Gastroesophageal sphincter (tissue), 4 donors: ENCODE measurements at regions not wholly inside any gene's neighbourhood (a gene's known extent, or its start where the extent isn't known, plus 50 kb on each side); places are given as distances from the start of the nearest gene placed in this dataset.
"Not testable (repeated sequence)": the region's sequence is repeated elsewhere in the genome, so short reads cannot be mapped to it uniquely, and the experiment has no call there.

ENCODE experiments used
- ATAC-seq: fragments of 150-250 bp; one replicate; pipeline ENCODE4 v1.9.1; 2016; ENCODE audit warnings: mild to moderate bottlenecking, moderate library complexity
- H3K27ac ChIP-seq, 4 donors: fragments of 200-600 bp; sonication (generic) in 3 of 4; 1 replicate in 3 of 4; 2 replicates in 1 of 4; pipeline ENCODE4 v1.5.1; 2016 to 2019
- H3K27me3 ChIP-seq: fragments of 200-600 bp; sonication (generic); one replicate; pipeline ENCODE4 v1.5.1; 2019
- H3K36me3 ChIP-seq, 2 donors: fragments of 200-600 bp; sonication (generic); one replicate each; pipeline ENCODE4 v1.5.1; 2019; ENCODE audit warnings: control low read depth in 1 of 2
- H3K4me1 ChIP-seq, 3 donors: fragments of 200-600 bp; sonication (generic); 1 replicate in 2 of 3; 2 replicates in 1 of 3; pipeline ENCODE4 v1.5.1; 2016 to 2019; ENCODE audit warnings: control low read depth in 2 of 3
- H3K4me3 ChIP-seq, 2 donors: fragments of 200-600 bp; sonication (generic); one replicate each; pipeline ENCODE4 v1.5.1; 2019; ENCODE audit warnings: mild to moderate bottlenecking in 1 of 2, moderate library complexity in 1 of 2
- H3K9me3 ChIP-seq, 3 donors: fragments of 200-600 bp; sonication (generic); one replicate each; pipeline ENCODE4 v1.5.1; 2017 to 2019; ENCODE audit warnings: control low read depth in 2 of 3
- CTCF ChIP-seq, 4 experiments: fragments of 200-600 bp in 2 of 4; fragments of 450-650 bp in 2 of 4; sonication (generic) in 1 of 4; IDR thresholded peaks; one replicate each; pipeline ENCODE4 v1.5.1; 2017 to 2019; ENCODE audit warnings: antibody characterized with exemption in 4 of 4, mild to moderate bottlenecking in 2 of 4, moderate library complexity in 2 of 4
- EP300 ChIP-seq: sonication (generic); formaldehyde crosslinking; IDR thresholded peaks from one replicate; pipeline ENCODE4 v1.6.1; 2017; ENCODE audit warnings: antibody characterized with exemption, mild to moderate bottlenecking
- POLR2A ChIP-seq, 2 donors: fragments of 450-650 bp; IDR thresholded peaks; one replicate each; pipeline ENCODE4 v1.6.1; 2017; ENCODE audit warnings: antibody characterized with exemption in 2 of 2, mild to moderate bottlenecking in 2 of 2, moderate library complexity in 1 of 2
- POLR2AphosphoS5 ChIP-seq: sonication (generic); formaldehyde crosslinking; IDR thresholded peaks from one replicate; pipeline ENCODE4 v1.6.1; 2017; ENCODE audit warnings: antibody characterized with exemption
- WGBS, 2 donors: methylation state at CpG; one replicate each; pipeline ENCODE4 v1.1.5; 2018; ENCODE audit warnings: low coverage in 1 of 2; 5-methylcytosine and 5-hydroxymethylcytosine counted together

DNA sequence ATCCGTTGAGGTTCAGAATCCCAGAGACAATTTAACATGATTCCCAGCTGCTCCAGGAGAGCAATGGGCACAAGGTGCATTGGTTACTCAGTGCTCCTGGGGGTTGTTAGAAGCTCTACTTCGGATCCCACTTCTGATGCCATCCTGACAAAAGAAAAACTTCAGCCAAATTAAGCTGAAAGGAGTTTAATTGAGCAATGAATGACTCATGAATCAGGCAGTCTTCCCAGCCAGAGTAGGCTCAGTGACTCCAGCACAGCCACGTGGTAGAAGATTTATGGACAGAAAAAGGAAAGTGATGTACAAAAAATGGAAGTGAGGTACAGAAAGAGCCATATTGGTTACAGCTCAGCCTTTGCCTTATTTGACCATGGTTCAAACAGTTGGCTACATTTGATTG is 95.7 kb downstream of the PWWP3B start:
- Histone ChIP-seq H3K36me3 (no peaks in the 10 kb centered on the region), H3K27ac (no peak overlapping the region), H3K4me1 (no peaks in the 10 kb centered on the region), H3K9me3 (no peaks in the 10 kb centered on the region), H3K4me3 (no peak overlapping the region), H3K27me3 (no peaks in the 10 kb centered on the region)
- ATAC-seq, result no peak
- TF ChIP-seq POLR2AphosphoS5, result no peak
- TF ChIP-seq CTCF (IDR thresholded peaks at IDR 0.05), result no peak
- TF ChIP-seq POLR2A (IDR thresholded peaks at IDR 0.05), result no peak
- TF ChIP-seq EP300, result no peak
- 43% methylated on average over 1 of the region's 3 CpGs; no CpG with 5 or more reads in 1 of the 2 donors for WGBS, 2 donors

- H3K9me3 ChIP-seq, H3K27me3 ChIP-seq, H3K27ac ChIP-seq, H3K36me3 ChIP-seq, ATAC-seq, H3K4me1 ChIP-seq, H3K4me3 ChIP-seq: not testable (repeated sequence)
- no CpG with 5 or more reads among the region's 9 CpGs for WGBS, 2 donors
Observed at GRCh38 chrX:106273947-106274587, 106.0 kb downstream of the PWWP3B start.

DNA sequence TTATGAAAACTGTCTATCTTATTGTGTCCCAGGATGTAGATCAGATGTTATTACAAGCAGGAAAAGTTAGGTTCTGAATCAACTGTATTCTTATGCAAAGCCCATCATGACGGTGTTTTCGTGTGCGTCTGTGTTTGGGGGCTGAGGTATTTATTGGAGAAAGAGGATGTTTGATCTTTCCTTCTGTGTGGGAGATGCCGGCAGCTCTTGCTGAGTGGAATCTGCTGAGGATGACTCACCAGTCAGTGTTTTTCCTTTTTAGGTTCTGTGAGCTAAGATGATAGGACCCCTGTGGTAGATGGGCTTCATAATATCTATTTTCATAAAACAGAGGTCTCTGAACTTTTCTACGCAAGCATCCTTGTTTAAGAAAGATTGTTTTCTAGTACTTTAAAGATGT is 107.1 kb downstream of the PWWP3B start:
- H3K27ac ChIP-seq, H3K36me3 ChIP-seq, H3K4me3 ChIP-seq, ATAC-seq, H3K4me1 ChIP-seq, H3K9me3 ChIP-seq, H3K27me3 ChIP-seq: not testable (repeated sequence)
- WGBS, 2 donors, result no CpG with 5 or more reads among the region's 5 CpGs

- WGBS, 2 donors, result 18 to 46% methylated on average over 2 of the region's 2 CpGs
- ATAC-seq, result no peak
- Histone ChIP-seq H3K4me3 (no peak overlapping the region), H3K9me3 (no peaks in the 10 kb centered on the region), H3K27ac (no peak overlapping the region), H3K36me3 (no peaks in the 10 kb centered on the region), H3K27me3 (no peaks in the 10 kb centered on the region), H3K4me1 (no peaks in the 10 kb centered on the region)
- no peak for TF ChIP-seq POLR2AphosphoS5
- no peak for TF ChIP-seq CTCF (IDR thresholded peaks at IDR 0.05)
- no peak for TF ChIP-seq EP300
- TF ChIP-seq POLR2A (IDR thresholded peaks at IDR 0.05), result no peak
Observed at GRCh38 chrX:106278951-106279350, 110.8 kb downstream of the PWWP3B start.

DNA sequence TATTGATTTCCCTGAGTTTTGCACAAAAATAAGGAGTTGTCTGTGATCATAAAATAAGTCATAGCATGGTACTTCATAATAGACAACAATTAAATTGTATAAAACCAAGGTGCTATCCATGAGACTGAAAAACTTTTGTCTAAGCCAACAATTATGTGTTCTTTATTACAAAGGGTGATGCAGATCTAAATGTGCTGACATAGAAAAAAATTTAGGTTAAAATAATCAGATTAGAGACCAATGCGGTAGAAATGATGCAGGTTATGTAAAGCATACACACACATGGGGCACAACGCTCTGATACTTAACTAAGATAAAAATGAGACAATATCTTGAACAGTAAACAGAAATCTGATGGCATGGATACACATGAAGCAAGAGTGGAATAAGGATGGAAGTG is 113.3 kb downstream of the PWWP3B start:
- no peak overlapping the region for H3K4me3 ChIP-seq
- 41% methylated on average over 2 of the region's 2 CpGs; no CpG with 5 or more reads in 1 of the 2 donors for WGBS, 2 donors
- TF ChIP-seq EP300 (no peak), POLR2AphosphoS5 (no peak), POLR2A (IDR thresholded peaks at IDR 0.05) (no peak), CTCF (IDR thresholded peaks at IDR 0.05) (no peak)
- no peaks in the 10 kb centered on the region for H3K27me3 ChIP-seq
- no peaks in the 10 kb centered on the region for H3K36me3 ChIP-seq
- no peaks in the 10 kb centered on the region for H3K9me3 ChIP-seq
- H3K4me1 ChIP-seq, result no peaks in the 10 kb centered on the region
- no peak for ATAC-seq
- H3K27ac ChIP-seq, result no peak overlapping the region

DNA sequence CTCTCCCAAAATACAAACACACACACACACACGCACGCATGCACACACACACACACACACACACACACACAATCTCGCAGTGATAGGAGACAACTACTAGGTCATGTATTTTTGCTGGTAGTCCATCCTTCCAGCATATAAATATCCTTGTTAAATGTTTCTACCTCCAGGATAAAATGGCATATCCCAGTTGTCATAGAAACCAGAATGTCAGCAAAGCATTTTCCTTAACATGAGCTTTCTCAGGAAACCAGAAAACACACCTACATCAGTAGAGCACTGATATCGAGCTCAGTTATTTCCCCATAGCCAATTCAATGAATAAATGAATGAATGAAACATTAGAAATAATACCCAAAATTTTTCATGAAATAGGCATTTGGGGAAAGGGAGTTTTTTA is 115.7 kb downstream of the PWWP3B start:
- Histone ChIP-seq H3K27ac (no peak overlapping the region), H3K36me3 (no peaks in the 10 kb centered on the region), H3K4me3 (no peak overlapping the region), H3K4me1 (no peaks in the 10 kb centered on the region), H3K9me3 (no peaks in the 10 kb centered on the region), H3K27me3 (no peaks in the 10 kb centered on the region)
- ATAC-seq, result no peak
- WGBS, 2 donors, result 70 to 77% methylated on average over 2 to 4 of the region's 4 CpGs
- TF ChIP-seq CTCF (IDR thresholded peaks at IDR 0.05) (no peak), POLR2A (IDR thresholded peaks at IDR 0.05) (no peak), EP300 (no peak), POLR2AphosphoS5 (no peak)
